GM19328 (cell line): ENCODE measurements at regions not wholly inside any gene's neighbourhood (a gene's known extent, or its start where the extent isn't known, plus 50 kb on each side); places are given as distances from the start of the nearest gene placed in this dataset.
"Not testable (repeated sequence)": the region's sequence is repeated elsewhere in the genome, so short reads cannot be mapped to it uniquely, and the experiment has no call there.

Experiments used
- ATAC-seq: cut with Tn5 transposase; IDR thresholded peaks from one replicate; pipeline ENCODE4 v1.9.1; 2021; ENCODE audit warnings: mild to moderate bottlenecking, moderate library complexity; ENCODE audit not compliant: unreplicated experiment

DNA sequence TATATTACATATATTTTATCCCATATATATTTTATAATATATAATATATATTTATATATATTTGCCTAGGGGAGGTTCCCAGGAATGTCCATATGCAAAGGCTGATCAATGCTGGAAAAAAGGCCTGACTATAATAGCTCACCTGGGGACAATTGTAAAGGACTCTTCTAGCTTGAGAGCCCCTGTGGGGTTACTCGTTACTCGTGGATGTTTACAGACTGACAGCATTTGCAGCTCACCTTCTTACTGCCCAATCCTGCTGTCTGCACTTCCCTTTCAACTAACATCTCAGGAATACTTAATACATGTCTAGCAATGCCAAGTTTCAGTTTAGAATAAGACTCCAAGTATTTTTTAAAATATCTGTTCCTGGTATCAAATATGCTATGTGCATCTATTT is 1365.4 kb upstream of the RAG2 start:
- no peak for ATAC-seq

DNA sequence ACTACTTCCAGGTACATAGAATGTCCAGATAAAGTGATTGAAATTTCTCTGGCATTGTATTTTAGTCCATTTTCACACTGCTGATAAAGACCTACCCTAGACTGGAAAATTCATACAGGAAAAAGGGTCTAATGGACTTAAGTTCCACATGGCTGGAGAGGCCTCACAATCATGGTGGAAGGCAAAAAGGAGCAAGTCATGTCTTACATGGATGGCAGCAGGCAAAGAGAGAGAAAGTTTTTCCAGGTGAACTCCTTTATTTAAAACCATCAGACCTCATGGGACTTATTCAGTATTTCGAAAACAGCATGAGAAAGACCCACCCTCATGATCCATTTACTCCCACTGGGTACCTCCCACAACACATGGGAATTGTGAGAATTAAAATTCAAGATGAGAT is 1359.7 kb upstream of the RAG2 start:
- no peak for ATAC-seq

DNA sequence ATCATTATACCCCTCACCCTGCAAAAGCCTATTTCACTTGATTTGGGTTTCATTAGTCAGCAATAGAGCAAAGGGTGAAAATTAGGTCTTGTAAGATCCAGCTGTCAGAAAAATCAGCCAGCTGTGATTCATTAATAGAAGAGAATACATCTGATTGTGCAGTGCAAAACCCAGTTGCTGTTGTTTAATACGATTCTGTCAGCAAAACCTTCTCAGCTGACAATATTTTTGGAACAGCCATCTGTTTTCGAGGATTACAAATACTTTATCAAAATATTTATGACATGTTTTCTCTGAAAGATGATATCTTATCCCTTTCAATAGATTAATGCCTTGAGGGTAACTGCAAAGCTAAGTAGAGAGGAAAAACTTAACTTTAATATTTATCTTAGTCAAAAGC is 1354.0 kb upstream of the RAG2 start:
- ATAC-seq, result no peak

DNA sequence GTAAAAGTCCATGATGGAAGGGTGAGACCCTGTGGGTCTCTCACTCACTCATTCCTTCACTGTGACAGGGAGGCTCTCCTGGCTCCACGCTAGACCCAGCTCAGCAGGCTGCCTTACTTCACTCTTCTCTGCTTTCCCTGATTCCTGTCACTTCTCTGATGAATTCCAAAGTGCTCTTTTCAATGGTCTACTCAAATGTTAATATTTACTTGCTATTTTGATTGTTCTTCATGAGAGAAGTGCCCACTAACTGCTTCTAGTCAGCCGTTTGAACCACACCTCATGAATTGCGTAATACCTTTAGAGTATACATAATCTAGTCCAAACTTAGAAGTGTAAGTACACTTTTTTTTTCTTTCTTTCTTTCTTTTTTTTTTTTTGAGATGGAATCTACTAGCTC is 1350.2 kb upstream of the RAG2 start:
- ATAC-seq, result no peak

DNA sequence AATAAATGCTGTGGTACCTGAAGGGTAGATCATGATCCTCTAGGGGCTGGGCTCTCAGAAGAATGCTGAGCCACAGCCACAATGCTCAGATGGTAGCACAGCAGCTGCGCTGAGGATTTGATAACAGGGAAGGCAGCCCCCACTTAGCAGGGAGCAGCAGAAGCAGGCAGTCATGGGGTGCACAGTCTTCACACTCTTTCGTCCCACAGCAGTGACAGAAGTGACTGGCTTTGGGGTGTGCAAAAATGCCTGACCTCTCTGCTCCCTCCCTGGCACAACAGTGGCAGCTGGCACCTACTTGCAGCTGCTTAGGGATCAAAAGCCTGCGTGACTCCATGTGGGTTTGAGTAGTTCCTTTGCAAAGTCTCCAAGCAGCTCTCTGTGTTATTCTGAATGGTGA is 1349.8 kb upstream of the RAG2 start:
- no peak for ATAC-seq

DNA sequence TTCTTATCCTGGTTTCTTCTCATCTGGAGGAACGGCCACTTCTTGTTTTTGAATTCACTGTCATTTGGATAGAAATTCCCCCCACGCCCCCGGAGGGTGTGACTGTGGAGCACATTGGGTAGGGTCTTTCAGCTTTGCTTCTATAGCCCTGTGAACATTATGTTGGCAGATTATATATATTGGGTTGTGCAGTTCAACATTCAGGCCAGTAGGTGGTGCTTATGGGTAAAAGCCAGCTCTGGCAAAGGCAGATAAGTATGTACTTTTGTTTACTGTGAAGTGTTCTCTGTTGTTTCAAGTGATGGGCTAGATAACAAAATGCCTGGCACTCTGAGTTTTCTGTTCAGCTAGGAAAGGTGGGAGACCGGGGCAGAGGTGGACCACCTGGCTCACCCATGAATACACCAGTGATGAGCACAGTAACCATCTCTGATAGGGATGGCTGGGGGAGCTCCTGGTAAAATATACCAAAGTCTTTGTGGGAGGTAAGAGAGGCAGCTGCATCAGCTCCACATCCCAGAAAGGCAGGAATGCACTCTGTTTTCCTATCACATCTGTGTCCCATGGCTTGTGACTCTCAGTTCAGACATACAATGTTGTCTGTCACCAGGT is 1348.2 kb upstream of the RAG2 start:
- ATAC-seq, result no peak

DNA sequence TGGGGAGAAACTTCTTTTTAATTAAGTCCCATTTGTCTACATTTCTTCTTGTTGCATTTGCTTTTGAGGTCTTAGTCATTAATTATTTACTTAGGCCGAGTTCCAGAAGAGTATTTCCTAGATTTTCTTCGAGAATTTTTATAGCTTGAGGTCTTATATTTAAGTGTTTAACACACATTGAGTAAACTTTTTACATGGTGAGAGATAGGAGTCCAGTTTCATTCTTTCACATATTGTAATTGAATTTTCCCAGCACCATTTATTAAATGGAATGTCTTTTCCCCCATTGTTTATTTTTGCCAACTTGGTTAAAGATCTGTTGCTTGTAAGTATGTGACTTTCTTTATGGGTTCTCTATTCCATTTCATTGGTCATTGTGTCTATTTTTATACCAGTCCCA is 1344.0 kb upstream of the RAG2 start:
- no peak for ATAC-seq

DNA sequence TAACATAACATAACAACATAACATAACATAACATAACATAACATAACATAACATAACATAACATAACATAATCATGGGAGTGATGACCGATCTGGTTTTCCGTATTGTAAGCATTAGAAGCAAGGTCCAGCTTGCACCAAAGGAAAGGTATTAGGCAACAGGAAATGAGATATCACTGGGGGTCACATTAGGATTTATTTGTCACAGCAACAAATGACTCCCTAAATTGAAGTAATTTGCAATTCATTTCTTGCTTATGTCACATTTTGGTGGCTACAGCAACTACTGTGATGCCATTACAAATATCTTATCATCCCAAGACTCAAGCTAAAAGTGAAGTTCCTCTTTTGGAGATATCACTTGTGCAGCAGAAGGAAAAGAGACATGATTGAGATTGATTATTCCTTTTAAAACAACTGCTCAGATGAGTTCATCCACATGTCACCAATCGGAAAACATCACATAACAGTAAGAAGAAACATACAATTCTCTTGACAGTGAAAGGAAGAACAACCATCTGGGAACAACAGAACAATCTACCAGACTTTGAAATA is 1331.1 kb upstream of the RAG2 start:
- no peak for ATAC-seq

DNA sequence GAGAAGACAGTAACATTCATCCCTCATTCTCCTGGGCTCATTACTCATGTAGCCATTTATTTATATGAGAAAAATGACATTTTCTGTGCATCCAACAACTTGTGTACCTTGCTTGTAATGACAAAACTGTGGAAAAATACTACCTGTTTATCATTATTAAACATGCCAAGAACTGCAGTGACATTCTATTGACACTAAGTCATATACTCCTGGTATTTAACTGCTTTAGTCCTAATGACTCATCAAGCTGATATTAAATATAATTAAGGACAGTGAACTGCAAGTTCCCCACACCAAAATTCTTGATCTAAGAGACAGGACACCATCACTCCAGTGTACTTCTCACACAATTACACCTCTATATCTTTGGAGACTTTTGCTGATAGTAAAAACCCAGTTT is 1328.7 kb upstream of the RAG2 start:
- no peak for ATAC-seq

DNA sequence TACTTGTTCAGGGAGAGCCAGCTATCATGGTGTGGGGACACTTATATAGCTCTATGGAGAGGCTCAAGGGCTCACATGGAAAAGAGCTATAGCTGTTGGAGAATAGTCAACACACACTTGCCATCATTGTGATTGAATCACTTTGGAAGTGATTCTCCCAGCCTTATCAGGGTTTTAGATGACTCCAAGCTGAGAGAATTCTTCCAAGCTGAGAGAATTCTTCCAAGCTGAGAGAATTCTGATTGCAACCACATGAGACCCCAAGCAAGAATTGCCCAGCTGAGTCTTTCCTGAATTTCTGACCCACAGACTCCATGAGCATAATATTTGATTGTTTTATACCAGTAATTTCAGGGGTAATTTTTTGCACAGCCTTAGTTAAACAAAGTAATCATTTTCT is 1318.3 kb upstream of the RAG2 start:
- ATAC-seq, result no peak

DNA sequence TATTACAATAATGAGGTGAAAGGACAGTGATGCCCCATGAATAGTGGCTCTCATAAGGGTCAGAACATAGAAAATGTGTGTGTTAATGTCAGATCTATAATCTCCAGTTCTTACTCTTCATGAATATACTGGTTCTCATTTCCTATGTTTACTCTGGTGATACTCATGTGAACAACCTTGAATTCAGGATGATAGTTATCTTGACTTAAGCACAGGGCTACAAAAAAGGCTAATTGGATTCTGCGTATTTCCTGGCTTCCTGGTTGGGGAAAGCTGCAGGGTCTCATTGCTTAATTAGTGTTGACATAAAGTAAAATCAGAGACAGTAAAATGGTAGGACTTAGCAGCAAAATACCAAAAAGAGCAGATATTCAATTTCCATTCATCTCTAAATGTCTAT is 1316.8 kb upstream of the RAG2 start:
- ATAC-seq, result no peak

DNA sequence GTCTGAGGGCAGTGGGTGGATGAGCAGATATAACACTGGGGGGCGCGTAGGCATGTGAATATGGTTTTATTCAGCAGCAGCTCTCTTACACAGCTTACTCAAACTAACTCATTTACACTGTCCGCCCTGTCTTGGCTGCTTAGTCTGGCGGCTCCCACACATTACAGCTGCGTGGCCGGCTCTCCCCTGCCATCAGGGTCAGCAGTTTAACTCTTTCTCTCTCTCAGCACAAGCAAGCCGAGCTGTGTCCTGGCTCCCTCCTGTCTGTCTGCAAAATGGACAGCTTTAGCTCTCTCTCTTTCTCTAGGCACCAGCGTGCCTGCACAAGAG is 1310.1 kb upstream of the RAG2 start:
- ATAC-seq, result no peak

DNA sequence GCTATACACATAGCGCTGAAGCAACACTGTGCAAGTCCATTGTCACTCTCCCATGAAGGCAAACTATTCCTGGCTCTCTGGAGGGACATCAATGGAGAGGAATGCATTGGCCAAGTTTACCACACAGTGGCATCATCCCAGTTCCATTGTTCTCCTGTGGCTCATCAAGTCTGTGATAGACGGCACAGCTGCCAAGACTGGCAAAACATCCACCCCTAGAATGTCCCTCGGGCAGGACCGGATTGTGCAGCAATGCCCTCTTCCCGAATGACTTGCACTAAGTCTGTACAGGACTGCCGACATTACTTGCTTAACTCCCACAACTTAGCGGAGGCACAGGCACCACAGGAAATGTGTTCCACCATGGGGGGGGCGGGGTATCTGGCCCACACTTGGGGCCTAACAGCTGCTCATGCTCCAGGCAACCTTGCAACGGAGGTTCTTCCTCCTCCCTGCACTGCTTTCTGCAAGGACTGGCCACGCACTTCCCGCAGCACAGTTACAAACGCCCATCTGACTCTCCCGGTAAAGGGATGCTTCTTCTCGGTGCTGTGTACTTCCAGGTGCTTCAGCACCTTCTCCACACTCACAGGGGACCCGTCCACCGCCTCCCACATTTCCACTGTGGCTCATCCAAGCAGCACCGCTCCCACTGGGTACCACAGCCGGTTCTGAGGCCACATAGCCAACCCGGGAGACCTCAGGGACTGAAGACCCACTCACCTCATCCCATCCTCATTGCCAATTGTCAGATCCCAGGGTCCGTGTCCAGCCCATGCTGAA is 1309.6 kb upstream of the RAG2 start:
- ATAC-seq, result no peak

DNA sequence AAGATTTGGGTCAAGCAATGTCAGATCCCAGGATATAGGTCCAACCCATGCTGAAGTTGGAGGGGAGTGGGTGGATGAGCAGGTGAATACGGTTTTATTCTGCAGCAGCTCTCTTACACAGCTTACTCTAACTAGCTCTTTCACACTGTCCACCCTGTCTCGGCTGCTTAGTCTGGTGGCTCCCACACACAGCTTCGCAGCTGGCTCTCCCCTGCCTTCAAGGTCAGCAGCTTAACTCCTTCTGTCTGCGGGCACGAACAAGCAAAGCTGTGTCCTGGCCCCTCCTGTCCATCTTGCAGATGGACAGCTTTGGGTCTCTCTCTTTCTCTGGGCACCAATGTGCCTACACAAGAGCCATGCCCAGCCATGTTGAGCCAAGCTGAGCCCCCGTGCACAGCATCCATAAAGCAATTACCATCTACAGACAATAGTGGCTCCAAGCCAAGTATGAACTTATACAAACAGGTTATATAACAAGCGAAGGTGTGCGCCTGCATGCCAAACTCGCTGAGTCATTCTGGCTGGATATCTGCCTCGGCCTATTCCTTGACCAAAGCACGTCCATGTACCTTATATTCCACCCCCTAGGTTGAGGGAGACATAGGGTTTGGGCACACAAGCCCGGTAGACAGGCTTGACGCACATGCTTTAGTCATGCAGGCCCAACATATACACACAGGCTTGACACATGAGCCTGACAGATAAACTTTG is 1307.8 kb upstream of the RAG2 start:
- no peak for ATAC-seq

DNA sequence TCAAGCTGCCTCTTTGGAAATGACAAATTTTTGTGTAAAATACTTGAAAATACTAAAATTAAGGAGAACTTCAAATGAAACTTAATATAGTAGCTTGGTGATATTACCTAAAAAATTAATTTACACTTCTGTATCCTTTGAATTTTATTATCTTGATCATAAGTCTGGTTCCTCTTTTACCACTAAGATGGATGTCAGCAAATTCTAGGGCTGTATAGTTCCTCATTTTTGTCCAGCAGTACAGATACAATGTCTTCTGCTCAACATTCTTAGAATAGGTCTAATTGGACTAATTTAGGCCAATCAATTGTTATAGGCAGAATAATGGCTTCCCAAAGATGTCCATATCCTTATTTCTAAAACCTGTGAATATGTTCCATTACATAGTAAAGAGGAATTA is 1298.0 kb upstream of the RAG2 start:
- ATAC-seq, result no peak

DNA sequence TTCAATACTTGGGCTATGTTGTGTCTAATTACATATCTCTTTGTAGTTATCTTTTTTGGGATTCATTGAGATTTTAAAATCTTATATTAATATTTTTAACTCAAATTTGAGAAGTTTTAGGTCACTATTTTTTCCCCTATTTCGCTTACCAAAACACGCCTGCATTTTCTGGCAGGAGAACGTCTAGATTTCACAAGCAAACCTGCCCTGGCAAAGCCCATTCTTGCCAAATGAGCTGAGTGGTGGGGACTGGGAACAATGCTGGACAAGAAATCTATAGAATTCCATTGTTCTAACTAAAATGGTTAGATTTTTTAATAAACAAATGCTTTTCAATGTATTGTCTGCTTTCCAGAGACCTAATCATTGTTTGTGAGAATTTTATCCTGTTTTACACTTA is 1283.7 kb upstream of the RAG2 start:
- no peak for ATAC-seq

DNA sequence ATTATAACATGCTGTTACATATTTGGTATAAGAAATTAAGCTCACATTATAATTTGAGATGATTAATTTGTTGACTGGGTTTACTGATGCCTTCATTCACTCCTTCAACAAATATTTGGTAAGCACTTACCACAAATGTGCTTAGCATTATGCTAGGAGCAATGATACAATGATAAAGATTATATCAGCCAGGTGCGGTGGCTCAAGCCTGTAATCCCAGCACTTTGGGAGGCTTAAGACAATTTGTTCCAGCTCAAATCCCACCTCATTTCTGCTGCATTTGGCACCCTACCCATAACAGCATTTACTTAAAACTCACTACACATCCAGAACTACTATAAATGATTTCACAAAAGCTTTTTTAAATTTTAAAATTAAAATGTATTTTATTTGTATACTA is 1263.6 kb upstream of the RAG2 start:
- no peak for ATAC-seq

DNA sequence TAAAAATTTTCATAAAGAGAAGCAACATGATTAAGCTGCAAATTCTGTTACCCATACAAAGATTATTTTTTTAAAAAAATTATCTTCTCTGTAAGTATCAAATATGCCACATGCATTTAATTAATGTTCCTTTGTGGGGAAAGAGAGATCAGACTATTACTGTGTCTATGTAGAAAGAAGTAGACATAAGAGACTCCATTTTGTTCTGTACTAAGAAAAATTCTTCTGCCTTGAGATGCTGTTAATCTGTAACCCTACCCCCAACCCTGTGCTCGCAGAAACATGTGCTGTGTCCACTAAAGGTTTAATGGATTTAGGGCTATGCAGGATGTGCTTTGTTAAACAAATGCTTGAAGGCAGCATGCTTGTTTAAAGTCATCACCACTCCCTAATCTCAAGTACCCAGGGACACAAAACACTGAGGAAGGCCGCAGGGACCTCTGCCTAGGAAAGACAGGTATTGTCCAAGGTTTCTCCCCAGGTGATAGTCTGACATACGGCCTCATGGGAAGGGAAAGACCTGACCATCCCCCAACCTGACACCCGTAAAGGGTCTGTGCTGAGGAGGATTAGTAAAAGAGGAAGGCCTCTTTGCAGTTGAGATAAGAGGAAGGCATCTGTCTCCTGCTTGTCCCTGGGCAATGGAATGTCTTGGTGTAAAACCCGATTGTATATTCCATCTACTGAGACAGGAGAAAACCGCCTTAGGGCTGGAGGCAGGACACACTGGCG is 1260.9 kb upstream of the RAG2 start:
- not testable (repeated sequence) for ATAC-seq

DNA sequence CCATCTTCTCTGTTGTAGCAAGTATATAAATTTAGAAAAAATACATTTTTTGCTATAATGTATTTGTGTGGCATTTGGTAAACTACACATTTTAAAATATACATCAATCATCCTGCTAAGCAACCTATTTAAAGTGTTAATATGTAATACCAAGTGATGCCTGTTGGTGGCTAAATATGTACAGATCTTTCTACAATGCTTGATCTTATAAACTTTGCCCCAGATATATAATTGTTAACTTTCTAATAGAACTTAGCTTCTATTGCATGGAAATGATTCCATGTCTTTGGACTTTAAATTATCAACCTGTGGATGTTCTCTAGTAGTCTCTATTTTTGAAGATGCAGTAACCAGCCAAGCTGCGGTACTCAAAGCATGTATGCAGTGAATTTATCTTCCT is 1260.4 kb upstream of the RAG2 start:
- ATAC-seq, result no peak

DNA sequence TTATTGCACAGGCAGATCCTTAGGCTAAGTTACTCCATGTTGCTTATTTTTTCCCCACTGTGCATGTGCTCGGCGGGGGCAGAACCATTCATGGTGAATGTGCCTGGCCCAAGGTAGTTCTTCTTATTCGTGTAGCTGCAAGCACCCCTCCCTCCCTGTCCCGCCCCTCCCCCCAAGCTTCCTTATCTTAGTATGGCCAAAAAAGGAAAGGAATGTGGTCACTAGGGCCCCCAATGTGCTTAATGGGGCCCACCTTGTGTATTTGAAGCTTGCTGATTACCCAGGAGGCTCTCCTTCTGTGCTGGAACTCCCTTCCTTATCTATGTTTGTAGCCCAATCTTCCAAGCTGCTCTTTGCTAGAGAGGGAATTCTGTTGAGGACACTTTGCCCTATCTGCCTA is 1259.7 kb upstream of the RAG2 start:
- no peak for ATAC-seq

DNA sequence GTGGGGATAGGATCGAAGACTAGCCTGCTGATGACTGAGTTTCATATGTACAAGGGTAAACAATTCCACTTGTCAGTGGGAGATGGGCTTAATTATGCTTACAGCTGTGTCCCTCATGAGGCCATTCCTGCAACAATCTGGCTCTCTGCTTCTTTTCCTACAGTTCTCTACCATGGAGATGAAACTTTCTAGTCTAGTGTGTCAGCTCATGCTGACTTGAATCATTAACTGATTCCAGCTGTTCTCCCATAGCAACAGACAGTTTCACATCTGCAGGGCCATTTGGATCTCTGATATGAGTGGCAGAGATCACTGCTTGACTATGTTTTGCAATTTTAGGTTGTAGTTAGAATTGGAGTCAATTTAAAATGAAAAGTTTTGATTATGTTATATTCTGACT is 1251.7 kb upstream of the RAG2 start:
- ATAC-seq, result no peak
